ENCODE measurements at regions not wholly inside any gene's neighbourhood (a gene's known extent, or its start where the extent isn't known, plus 50 kb on each side); places are given as distances from the start of the nearest gene placed in this dataset.
"Not testable (repeated sequence)": the region's sequence is repeated elsewhere in the genome, so short reads cannot be mapped to it uniquely, and the experiment has no call there.

GRCh38 chr1:183753464-183753891 lies 51.4 kb upstream of the RGL1 start:
- Histone ChIP-seq H3K36me3 (ENCODE audit: insufficient read depth, low read length) (no peaks in the 10 kb centered on the region), H3K27ac (no peak overlapping the region), H3K4me3 (no peak overlapping the region), H3K9ac (ENCODE audit: insufficient read length) (no peak overlapping the region), H3K9me3 (ENCODE audit: low read depth, low read length) (peaks cover 5% of the 10 kb centered on the region; the same call in 1 of the 2 replicates)
- no peak for DNase-seq (ENCODE audit: low read depth, low spot score)
- TF ChIP-seq POLR2AphosphoS5 (IDR thresholded peaks at IDR 0.05; ENCODE audit: borderline replicate concordance, low read depth, low read length): no peak
- no peak for TF ChIP-seq EZH2 (IDR thresholded peaks at IDR 0.05)
- no peak for TF ChIP-seq FOXP2 (optimal IDR thresholded peaks at IDR 0.05; ENCODE audit: control extremely low read depth, extremely low read length, insufficient read depth)

GRCh38 chr1:183744132-183744913 lies 60.6 kb upstream of the RGL1 start:
- Histone ChIP-seq H3K9me3 (ENCODE audit: low read depth, low read length) (no peaks in the 10 kb centered on the region), H3K9ac (ENCODE audit: insufficient read length) (no peak overlapping the region), H3K27ac (no peak overlapping the region), H3K36me3 (ENCODE audit: insufficient read depth, low read length) (peaks cover 4% of the 10 kb centered on the region; the same call in 1 of the 2 replicates), H3K4me3 (0 out of 2 replicates have a peak overlapping the region, but pooled peaks have one; percentile 6)
- no peak for TF ChIP-seq EZH2 (IDR thresholded peaks at IDR 0.05)
- TF ChIP-seq POLR2AphosphoS5 (IDR thresholded peaks at IDR 0.05; ENCODE audit: borderline replicate concordance, low read depth, low read length): no peak
- TF ChIP-seq FOXP2 (optimal IDR thresholded peaks at IDR 0.05; ENCODE audit: control extremely low read depth, extremely low read length, insufficient read depth): no peak
- no peak for DNase-seq (ENCODE audit: low read depth, low spot score)

- no peak overlapping the region for H3K4me3 ChIP-seq
- peaks cover 4% of the 10 kb centered on the region; the same call in 1 of the 2 replicates for H3K36me3 ChIP-seq (ENCODE audit: insufficient read depth, low read length)
- H3K9ac ChIP-seq (ENCODE audit: insufficient read length): no peak overlapping the region
- TF ChIP-seq POLR2AphosphoS5 (IDR thresholded peaks at IDR 0.05; ENCODE audit: borderline replicate concordance, low read depth, low read length): no peak
- TF ChIP-seq EZH2 (IDR thresholded peaks at IDR 0.05): no peak
- no peak for TF ChIP-seq FOXP2 (optimal IDR thresholded peaks at IDR 0.05; ENCODE audit: control extremely low read depth, extremely low read length, insufficient read depth)
- no peak for DNase-seq (ENCODE audit: low read depth, low spot score)
- no peak overlapping the region for H3K27ac ChIP-seq
- no peaks in the 10 kb centered on the region for H3K9me3 ChIP-seq (ENCODE audit: low read depth, low read length)
These were observed 62.6 kb upstream of the RGL1 start for GRCh38 chr1:183742355-183742754.

- Histone ChIP-seq H3K9me3 (ENCODE audit: low read depth, low read length) (no peaks in the 10 kb centered on the region), H3K4me3 (no peak overlapping the region), H3K27ac (no peak overlapping the region), H3K36me3 (ENCODE audit: insufficient read depth, low read length) (peaks cover 4% of the 10 kb centered on the region; the same call in 1 of the 2 replicates), H3K9ac (ENCODE audit: insufficient read length) (no peak overlapping the region)
- no peak for DNase-seq (ENCODE audit: low read depth, low spot score)
- no peak for TF ChIP-seq FOXP2 (optimal IDR thresholded peaks at IDR 0.05; ENCODE audit: control extremely low read depth, extremely low read length, insufficient read depth)
These were observed 65.1 kb upstream of the RGL1 start for GRCh38 chr1:183739741-183740271.

GRCh38 chr1:183739082-183739481 lies 65.8 kb upstream of the RGL1 start:
- no peak for DNase-seq (ENCODE audit: low read depth, low spot score)
- Histone ChIP-seq H3K36me3 (ENCODE audit: insufficient read depth, low read length) (peaks cover 4% of the 10 kb centered on the region; the same call in 1 of the 2 replicates), H3K27ac (no peak overlapping the region)

GRCh38 chr1:183737916-183738315 lies 67.0 kb upstream of the RGL1 start:
- not testable (repeated sequence) for H3K9ac ChIP-seq (ENCODE audit: insufficient read length); H3K9me3 ChIP-seq (ENCODE audit: low read depth, low read length); H3K36me3 ChIP-seq (ENCODE audit: insufficient read depth, low read length); H3K27ac ChIP-seq; H3K4me3 ChIP-seq; DNase-seq (ENCODE audit: low read depth, low spot score)

More at GRCh38 chr1:183739082-183739481, 65.8 kb upstream of the RGL1 start:
- Histone ChIP-seq H3K9me3 (ENCODE audit: low read depth, low read length) (no peaks in the 10 kb centered on the region), H3K9ac (ENCODE audit: insufficient read length) (no peak overlapping the region), H3K4me3 (no peak overlapping the region)
- TF ChIP-seq FOXP2 (optimal IDR thresholded peaks at IDR 0.05; ENCODE audit: control extremely low read depth, extremely low read length, insufficient read depth) (no peak), EZH2 (IDR thresholded peaks at IDR 0.05) (no peak), POLR2AphosphoS5 (IDR thresholded peaks at IDR 0.05; ENCODE audit: borderline replicate concordance, low read depth, low read length) (no peak)

GRCh38 chr1:183736343-183736742 lies 68.6 kb upstream of the RGL1 start:
- H3K27ac ChIP-seq: no peak overlapping the region
- H3K9ac ChIP-seq (ENCODE audit: insufficient read length): no peak overlapping the region
- no peak for DNase-seq (ENCODE audit: low read depth, low spot score)
- H3K9me3 ChIP-seq (ENCODE audit: low read depth, low read length): no peaks in the 10 kb centered on the region
- TF ChIP-seq POLR2AphosphoS5 (IDR thresholded peaks at IDR 0.05; ENCODE audit: borderline replicate concordance, low read depth, low read length): no peak
- TF ChIP-seq FOXP2 (optimal IDR thresholded peaks at IDR 0.05; ENCODE audit: control extremely low read depth, extremely low read length, insufficient read depth): no peak
- TF ChIP-seq EZH2 (IDR thresholded peaks at IDR 0.05): no peak
- H3K36me3 ChIP-seq (ENCODE audit: insufficient read depth, low read length): no peaks in the 10 kb centered on the region
- H3K4me3 ChIP-seq: no peak overlapping the region

- H3K36me3 ChIP-seq (ENCODE audit: insufficient read depth, low read length): no peaks in the 10 kb centered on the region
- H3K4me3 ChIP-seq: peak overlapping the region; percentile 47; the same call in 1 of the 2 replicates
- DNase-seq (ENCODE audit: low read depth, low spot score): no peak
- peak overlapping the region; percentile 32; the same call in 1 of the 2 replicates for H3K27ac ChIP-seq
- H3K9me3 ChIP-seq (ENCODE audit: low read depth, low read length): no peaks in the 10 kb centered on the region
- no peak for TF ChIP-seq POLR2AphosphoS5 (IDR thresholded peaks at IDR 0.05; ENCODE audit: borderline replicate concordance, low read depth, low read length)
- no peak for TF ChIP-seq FOXP2 (optimal IDR thresholded peaks at IDR 0.05; ENCODE audit: control extremely low read depth, extremely low read length, insufficient read depth)
- no peak for TF ChIP-seq EZH2 (IDR thresholded peaks at IDR 0.05)
- no peak overlapping the region for H3K9ac ChIP-seq (ENCODE audit: insufficient read length)
These were observed 69.7 kb upstream of the RGL1 start for GRCh38 chr1:183735069-183735860.

Measured in SK-N-MC (cell line).